HepG2 (cell line): ENCODE measurements at regions not wholly inside any gene's neighbourhood (a gene's known extent, or its start where the extent isn't known, plus 50 kb on each side); places are given as distances from the start of the nearest gene placed in this dataset.

Source experiments
- ATAC-seq: fragments of 200-7000 bp; cut with Tn5 transposase; 3 replicates; pipeline ENCODE4 v1.9.1; 2020; ENCODE audit warnings: mild to moderate bottlenecking, moderate library complexity
- BruUV-seq: library from RNA; stranded (reverse); fragments of 400-500 nt; replicated peaks from 2 replicates; lab custom pipeline; 2021; lab: Mats Ljungman, UMichigan
- CTCF ChIA-PET: fragments of 300-600 bp; formaldehyde crosslinking; extraction: SDS; loops from one replicate; lab custom pipeline; 2021; ENCODE audit warnings: low total read pairs, inconsistent platforms, low intra/inter-chr PET ratio; lab: Yijun Ruan, JAX
- POLR2A ChIA-PET: fragments of 350-600 bp; sonication (Branson Sonifier 250); formaldehyde crosslinking; loops from one replicate; lab custom pipeline; 2020; ENCODE audit warnings: antibody characterized with exemption, inconsistent platforms; lab: Yijun Ruan, JAX
- DNase-seq: peaks from one replicate; pipeline ENCODE4 v3.0.0-alpha.2; 2015; ENCODE audit warnings: low spot score
- FAIRE-seq: peaks from 3 replicates; lab custom pipeline; 2011; peaks lifted over from hg19 to GRCh38; lab: Jason Lieb, UNC
- H2AFZ ChIP-seq: one replicate; pipeline ENCODE4 v1.6.1; 2011; ENCODE audit warnings: low read length, inconsistent platforms
- H3K27ac ChIP-seq: fragments of 300-600 bp; 3 replicates; pipeline ENCODE4 v1.8.0; 2011; ENCODE audit warnings: mixed run types, mild to moderate bottlenecking, mixed read lengths, low read length, inconsistent platforms; ENCODE audit not compliant: insufficient read depth; ENCODE audit errors: extremely low read length
- H3K27me3 ChIP-seq, 2 experiments: fragments of 200-600 bp in 1 of 2; 2 replicates in 1 of 2; 3 replicates in 1 of 2; pipeline versions ENCODE4 v1.6.0 to v1.8.0; 2011; ENCODE audit warnings: low read length in 2 of 2, mild to moderate bottlenecking in 2 of 2, moderate library complexity in 2 of 2, inconsistent platforms in 1 of 2; ENCODE audit not compliant: insufficient read depth in 2 of 2, control insufficient read depth in 1 of 2
- H3K36me3 ChIP-seq, 2 experiments: fragments of 200-600 bp in 1 of 2; replicated peaks in 1 of 2; 2 replicates in 1 of 2; 3 replicates in 1 of 2; pipeline versions ENCODE4 v1.5.1 to v1.8.0; 2011; ENCODE audit warnings: low read length in 2 of 2, inconsistent platforms in 1 of 2; ENCODE audit not compliant: insufficient read depth in 2 of 2, control insufficient read depth in 1 of 2
- H3K4me1 ChIP-seq: 2 replicates; pipeline ENCODE4 v1.5.1; 2012; ENCODE audit warnings: low read length, inconsistent platforms; ENCODE audit not compliant: insufficient read depth
- H3K4me2 ChIP-seq: 2 replicates; pipeline ENCODE4 v1.6.0; 2011; ENCODE audit warnings: low read depth, low read length, inconsistent platforms
- H3K4me3 ChIP-seq, 3 experiments: fragments of 200-600 bp in 1 of 3; sonication (generic), shearing (Covaris generic) in 1 of 3; replicated peaks in 1 of 3; 2 replicates each; pipeline ENCODE4 v1.5.1; 2011 to 2016; ENCODE audit warnings: low read length in 3 of 3, inconsistent platforms in 2 of 3, low read depth in 2 of 3, mild to moderate bottlenecking in 2 of 3, control low read depth in 1 of 3, mixed read lengths in 1 of 3; ENCODE audit not compliant: insufficient read depth in 1 of 3
- H3K79me2 ChIP-seq: one replicate; pipeline ENCODE4 v1.6.1; 2011; ENCODE audit warnings: low read length, inconsistent platforms; ENCODE audit not compliant: insufficient read depth
- H3K9ac ChIP-seq: 2 replicates; pipeline ENCODE4 v1.6.0; 2011; ENCODE audit warnings: mild to moderate bottlenecking, low read depth, low read length, inconsistent platforms; ENCODE audit not compliant: insufficient read depth
- H3K9me3 ChIP-seq: 2 replicates; pipeline ENCODE4 v1.5.1; 2012; ENCODE audit warnings: mild to moderate bottlenecking, low read length
- H4K20me1 ChIP-seq: 2 replicates; pipeline ENCODE4 v1.6.0; 2011; ENCODE audit warnings: inconsistent platforms, mild to moderate bottlenecking, low read length, moderate library complexity; ENCODE audit not compliant: insufficient read depth
- ARHGAP35 ChIP-seq: sonication (generic); formaldehyde crosslinking; IDR thresholded peaks from 2 replicates; pipeline ENCODE4 v1.9.0; 2022; ENCODE audit warnings: mild to moderate bottlenecking, inconsistent platforms, moderate library complexity, missing genetic modification reagents, borderline replicate concordance
- ASH2L ChIP-seq: fragments of 300-600, 200-600 bp; sonication (generic); IDR thresholded peaks from 2 replicates; pipeline ENCODE4 v1.7.0; 2017; ENCODE audit warnings: low read depth, mild to moderate bottlenecking, moderate library complexity, mixed read lengths, low read length; ENCODE audit not compliant: insufficient read length
- EP300 ChIP-seq, 3 experiments: sonication (generic) in 1 of 3; formaldehyde crosslinking in 1 of 3; IDR thresholded peaks; 2 replicates each; pipeline versions ENCODE4 v1.5.1 to v1.6.1; 2011 to 2020; ENCODE audit warnings: low read depth in 2 of 3, low read length in 2 of 3, borderline replicate concordance in 1 of 3, improper control_type of control experiment in 1 of 3, mild to moderate bottlenecking in 1 of 3, missing genetic modification reagents in 1 of 3, moderate library complexity in 1 of 3
- JUNB ChIP-seq: sonication (generic); formaldehyde crosslinking; IDR thresholded peaks from 2 replicates; pipeline ENCODE4 v1.8.0; 2022; ENCODE audit warnings: missing genetic modification reagents, mild to moderate bottlenecking, borderline replicate concordance
- MAX ChIP-seq: IDR thresholded peaks from 2 replicates; pipeline ENCODE4 v1.6.1; 2012; ENCODE audit warnings: inconsistent platforms
- TSC22D2 ChIP-seq: sonication (generic); formaldehyde crosslinking; IDR thresholded peaks from 2 replicates; pipeline ENCODE4 v1.5.1; 2020; ENCODE audit warnings: missing genetic modification reagents, mild to moderate bottlenecking, borderline replicate concordance
- ZC3H4 ChIP-seq: sonication (generic); formaldehyde crosslinking; IDR thresholded peaks from 2 replicates; pipeline ENCODE4 v1.4.0; 2020; ENCODE audit warnings: missing genetic modification reagents, borderline replicate concordance
- ZFP91 ChIP-seq: sonication (generic); formaldehyde crosslinking; IDR thresholded peaks from 2 replicates; pipeline ENCODE4 v1.9.0; 2022; ENCODE audit warnings: missing genetic modification reagents, mild to moderate bottlenecking, borderline replicate concordance
- ZHX2 ChIP-seq, 2 experiments: sonication (generic) in 1 of 2; formaldehyde crosslinking in 1 of 2; IDR thresholded peaks; 2 replicates each; pipeline versions ENCODE4 v1.6.1 to v1.9.0; 2014 to 2022; ENCODE audit warnings: antibody characterized with exemption in 1 of 2, borderline replicate concordance in 1 of 2, inconsistent platforms in 1 of 2, low read depth in 1 of 2, missing genetic modification reagents in 1 of 2
- WGBS: methylation state at CpG from one replicate; pipeline ENCODE4 v1.1.6; 2017; ENCODE audit warnings: low lambda C conversion rate; 5-methylcytosine and 5-hydroxymethylcytosine counted together
- in situ Hi-C: cut with HindIII; loops from 2 replicates; pipeline ENCODE4 v1.10.0; 2017; ENCODE audit warnings: low pct_unique_long_range_greater_than_20kb; ENCODE audit not compliant: extremely low pct_ligation_motif_present
- intact Hi-C: fragments of 100-400 bp; cut with micrococcal nuclease; formaldehyde crosslinking; loops from one replicate; pipeline ENCODE4 v1.10.0; 2022; ENCODE audit not compliant: unreplicated experiment

- 48% methylated on average over 10 of the region's 18 CpGs for WGBS
- no peaks in the 10 kb centered on the region for H3K9me3 ChIP-seq
- no peak overlapping the region for H3K4me3 ChIP-seq
- POLR2A ChIA-PET, result no interaction called here
- no peak overlapping the region for H3K4me2 ChIP-seq
- no peak for FAIRE-seq
- no peak overlapping the region for H3K9ac ChIP-seq
- H4K20me1 ChIP-seq, result no peaks in the 10 kb centered on the region
- no peak for DNase-seq
- H3K4me1 ChIP-seq, result no peaks in the 10 kb centered on the region
- ATAC-seq, result no peak
- intact Hi-C loops (no loop called here), in situ Hi-C loops (no loop called here)
- H2AFZ ChIP-seq, result no peak overlapping the region
- BruUV-seq, result no TSS peak
- no peaks in the 10 kb centered on the region for H3K79me2 ChIP-seq
- CTCF ChIA-PET, result no interaction called here
- no peak overlapping the region for H3K27ac ChIP-seq
- no peaks in the 10 kb centered on the region for H3K36me3 ChIP-seq
- H3K27me3 ChIP-seq, result no peaks in the 10 kb centered on the region
- TF ChIP-seq ARHGAP35 (CRISPR knock-in tag) (no peak), ASH2L (no peak), ZHX2 (IDR thresholded peaks at IDR 0.05; ENCODE audit: low read depth) (no peak), ZHX2 (CRISPR knock-in tag; IDR thresholded peaks at IDR 0.05; ENCODE audit: borderline replicate concordance) (no peak), EP300 (IDR thresholded peaks at IDR 0.05; ENCODE audit: low read depth in 2 of 2, low read length in 2 of 2) (no peak), EP300 (CRISPR knock-in tag; IDR thresholded peaks at IDR 0.05; ENCODE audit: borderline replicate concordance) (no peak), ZFP91 (CRISPR knock-in tag) (no peak), MAX (no peak), TSC22D2 (CRISPR knock-in tag) (no peak), ZC3H4 (CRISPR knock-in tag) (no peak), JUNB (CRISPR knock-in tag) (no peak)
These were observed 182.1 kb downstream of the NAF1 start for GRCh38 chr4:162984621-162985020.
